Suppressor macrophage treated with lipopolysaccharide for 4 hours (primary cell): ENCODE measurements at regions not wholly inside any gene's neighbourhood (a gene's known extent, or its start where the extent isn't known, plus 50 kb on each side); places are given as distances from the start of the nearest gene placed in this dataset.
A peak's percentile ranks its signal among the peaks of the same experiment; 100 is the strongest.

Source experiments
- DNase-seq: peaks from one replicate; pipeline ENCODE4 v3.0.0-alpha.2; 2020

- DNase-seq: no peak
Observed at GRCh38 chr14:101347893-101348777, 213.2 kb upstream of the DIO3 start.

- no peak for DNase-seq
Observed at GRCh38 chr14:101349108-101349507, 212.2 kb upstream of the DIO3 start.

GRCh38 chr14:101350021-101350420 is 211.3 kb upstream of the DIO3 start:
- no peak for DNase-seq

GRCh38 chr14:101350691-101351090 is 210.6 kb upstream of the DIO3 start:
- no peak for DNase-seq

GRCh38 chr14:101351146-101351545 is 210.1 kb upstream of the DIO3 start:
- DNase-seq: no peak

GRCh38 chr14:101351769-101352168 is 209.5 kb upstream of the DIO3 start:
- no peak for DNase-seq

- DNase-seq: no peak
Observed at GRCh38 chr14:101352567-101352966, 208.7 kb upstream of the DIO3 start.

GRCh38 chr14:101353422-101353821 is 207.9 kb upstream of the DIO3 start:
- no peak for DNase-seq

GRCh38 chr14:101354726-101355125 is 206.6 kb upstream of the DIO3 start:
- no peak for DNase-seq

- DNase-seq: no peak
Observed at GRCh38 chr14:101355284-101355683, 206.0 kb upstream of the DIO3 start.

GRCh38 chr14:101357038-101357437 is 204.3 kb upstream of the DIO3 start:
- DNase-seq: no peak

GRCh38 chr14:101357559-101358319 is 203.6 kb upstream of the DIO3 start:
- no peak for DNase-seq

- no peak for DNase-seq
Observed at GRCh38 chr14:101358320-101359125, 202.8 kb upstream of the DIO3 start.

- no peak for DNase-seq
Observed at GRCh38 chr14:101359221-101360053, 201.9 kb upstream of the DIO3 start.

- DNase-seq: no peak
Observed at GRCh38 chr14:101360054-101360911, 201.0 kb upstream of the DIO3 start.

GRCh38 chr14:101361044-101361443 is 200.3 kb upstream of the DIO3 start:
- DNase-seq: peak; percentile 13

GRCh38 chr14:101361451-101362433 is 199.6 kb upstream of the DIO3 start:
- DNase-seq: no peak

- no peak for DNase-seq
Observed at GRCh38 chr14:101362529-101363260, 198.6 kb upstream of the DIO3 start.

GRCh38 chr14:101363261-101363555 is 198.1 kb upstream of the DIO3 start:
- DNase-seq: no peak
